Thoracic aorta (tissue), 2 donors: ENCODE measurements at regions not wholly inside any gene's neighbourhood (a gene's known extent, or its start where the extent isn't known, plus 50 kb on each side); places are given as distances from the start of the nearest gene placed in this dataset.

Experiments
- ATAC-seq: fragments of 150-250 bp; one replicate; pipeline ENCODE4 v1.8.0; 2017; ENCODE audit warnings: low read depth; ENCODE audit not compliant: insufficient number of reproducible peaks, low FRiP score
- DNase-seq: peaks from one replicate; pipeline ENCODE4 v3.0.0-alpha.2; 2020; ENCODE audit warnings: low spot score
- H3K27ac ChIP-seq, 2 donors: fragments of 200-600 bp; sonication (generic); 1 replicate in 1 of 2; 2 replicates in 1 of 2; pipeline ENCODE4 v1.5.1; 2016; ENCODE audit warnings: mild to moderate bottlenecking in 2 of 2, moderate library complexity in 2 of 2
- H3K27me3 ChIP-seq: fragments of 200-600 bp; sonication (generic); replicated peaks from 2 replicates; pipeline ENCODE4 v1.6.0; 2016; ENCODE audit warnings: mild to moderate bottlenecking; ENCODE audit not compliant: insufficient read depth
- H3K36me3 ChIP-seq: fragments of 200-600 bp; sonication (generic); one replicate; pipeline ENCODE4 v1.5.1; 2016
- H3K4me1 ChIP-seq, 2 donors: fragments of 200-600 bp; sonication (generic); 1 replicate in 1 of 2; 2 replicates in 1 of 2; pipeline versions ENCODE4 v1.5.1 to v1.6.0; 2016; ENCODE audit warnings: low read depth in 2 of 2, mild to moderate bottlenecking in 1 of 2; ENCODE audit not compliant: control insufficient read depth in 1 of 2
- H3K4me3 ChIP-seq: fragments of 200-600 bp; sonication (generic); 2 replicates; pipeline ENCODE4 v1.5.1; 2016; ENCODE audit warnings: mild to moderate bottlenecking
- H3K9me3 ChIP-seq: fragments of 200-600 bp; sonication (generic); 2 replicates; pipeline ENCODE4 v1.5.1; 2016
- TF ChIP-seq, protein P1 (sequence below): fragments of 200-600 bp; sonication (generic); IDR thresholded peaks from one replicate; pipeline ENCODE4 v1.5.1; 2019; ENCODE audit warnings: antibody characterized with exemption

DNA sequence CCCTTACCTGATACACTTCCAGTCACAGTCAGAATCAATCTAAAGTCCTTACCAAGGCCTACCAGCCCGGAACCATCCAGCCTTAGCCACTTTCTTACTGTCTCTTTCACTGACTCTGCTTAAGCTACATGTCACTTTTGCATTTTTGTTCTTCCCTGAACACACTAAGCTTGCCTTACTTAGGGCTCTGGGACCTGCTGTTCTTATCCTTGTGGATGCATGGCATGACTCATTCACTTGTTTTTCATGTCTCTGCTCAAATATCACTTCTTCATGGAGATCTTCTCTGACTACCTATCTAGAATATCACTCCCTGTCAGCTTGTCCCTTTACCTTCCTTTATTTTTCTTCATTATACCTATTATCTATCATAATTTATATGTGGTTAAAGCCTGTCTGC lies 65.6 kb upstream of the ZDHHC17 start:
- Histone ChIP-seq H3K4me1 (no peaks in the 10 kb centered on the region), H3K27me3 (no peaks in the 10 kb centered on the region), H3K4me3 (no peak overlapping the region), H3K36me3 (no peaks in the 10 kb centered on the region), H3K27ac (no peak overlapping the region), H3K9me3 (no peaks in the 10 kb centered on the region)
- TF ChIP-seq, protein P1, sequence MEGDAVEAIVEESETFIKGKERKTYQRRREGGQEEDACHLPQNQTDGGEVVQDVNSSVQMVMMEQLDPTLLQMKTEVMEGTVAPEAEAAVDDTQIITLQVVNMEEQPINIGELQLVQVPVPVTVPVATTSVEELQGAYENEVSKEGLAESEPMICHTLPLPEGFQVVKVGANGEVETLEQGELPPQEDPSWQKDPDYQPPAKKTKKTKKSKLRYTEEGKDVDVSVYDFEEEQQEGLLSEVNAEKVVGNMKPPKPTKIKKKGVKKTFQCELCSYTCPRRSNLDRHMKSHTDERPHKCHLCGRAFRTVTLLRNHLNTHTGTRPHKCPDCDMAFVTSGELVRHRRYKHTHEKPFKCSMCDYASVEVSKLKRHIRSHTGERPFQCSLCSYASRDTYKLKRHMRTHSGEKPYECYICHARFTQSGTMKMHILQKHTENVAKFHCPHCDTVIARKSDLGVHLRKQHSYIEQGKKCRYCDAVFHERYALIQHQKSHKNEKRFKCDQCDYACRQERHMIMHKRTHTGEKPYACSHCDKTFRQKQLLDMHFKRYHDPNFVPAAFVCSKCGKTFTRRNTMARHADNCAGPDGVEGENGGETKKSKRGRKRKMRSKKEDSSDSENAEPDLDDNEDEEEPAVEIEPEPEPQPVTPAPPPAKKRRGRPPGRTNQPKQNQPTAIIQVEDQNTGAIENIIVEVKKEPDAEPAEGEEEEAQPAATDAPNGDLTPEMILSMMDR = no peak
- ATAC-seq (no peak), DNase-seq (no peak)

DNA sequence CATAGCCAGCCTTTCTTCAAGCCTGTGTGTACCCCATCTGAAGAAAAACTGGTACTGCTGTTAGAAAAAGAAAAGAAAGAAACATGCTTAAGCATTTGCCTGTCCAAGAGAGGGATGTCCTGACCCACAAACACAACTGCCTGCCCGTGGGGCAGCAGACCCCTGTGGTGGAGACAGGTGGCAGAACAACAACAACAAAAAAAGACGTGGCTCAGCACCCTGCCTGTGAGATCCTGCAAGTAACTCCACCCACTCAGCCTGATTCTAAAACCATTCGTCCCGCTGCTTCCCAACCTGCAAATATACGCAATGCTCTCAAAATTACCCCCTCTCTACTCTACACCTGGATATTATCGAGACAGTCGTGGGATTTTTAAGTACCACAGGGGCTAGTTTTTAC lies 64.9 kb upstream of the ZDHHC17 start:
- Histone ChIP-seq H3K27me3 (no peaks in the 10 kb centered on the region), H3K36me3 (no peaks in the 10 kb centered on the region), H3K27ac (no peak overlapping the region), H3K4me1 (no peaks in the 10 kb centered on the region), H3K9me3 (no peaks in the 10 kb centered on the region), H3K4me3 (no peak overlapping the region)
- ATAC-seq (no peak), DNase-seq (no peak)
- TF ChIP-seq, protein P1 = no peak

DNA sequence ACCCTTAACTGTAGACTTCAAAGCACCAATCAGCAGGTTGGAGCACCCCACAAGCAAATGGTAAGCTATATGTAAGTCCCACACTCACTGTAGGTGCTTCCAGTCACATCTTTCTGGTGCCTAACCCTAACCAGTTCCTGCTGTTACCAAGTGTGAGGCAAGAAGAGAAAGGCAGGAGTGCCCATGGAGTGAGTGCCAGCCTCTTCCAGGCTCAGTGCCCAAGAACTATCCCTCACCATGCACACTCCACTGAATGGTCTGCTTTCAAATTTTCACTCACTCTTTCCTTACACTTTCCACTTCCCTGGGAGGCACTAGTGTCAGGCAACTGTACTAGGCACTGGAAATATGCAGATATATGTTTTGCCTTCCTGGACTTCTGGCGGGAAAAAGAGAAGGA lies 62.2 kb upstream of the ZDHHC17 start:
- Histone ChIP-seq H3K4me1 (no peaks in the 10 kb centered on the region), H3K9me3 (no peaks in the 10 kb centered on the region), H3K4me3 (no peak overlapping the region), H3K36me3 (no peaks in the 10 kb centered on the region), H3K27ac (no peak overlapping the region), H3K27me3 (no peaks in the 10 kb centered on the region)
- no peak for ATAC-seq
- TF ChIP-seq, protein P1 = no peak
- no peak for DNase-seq

DNA sequence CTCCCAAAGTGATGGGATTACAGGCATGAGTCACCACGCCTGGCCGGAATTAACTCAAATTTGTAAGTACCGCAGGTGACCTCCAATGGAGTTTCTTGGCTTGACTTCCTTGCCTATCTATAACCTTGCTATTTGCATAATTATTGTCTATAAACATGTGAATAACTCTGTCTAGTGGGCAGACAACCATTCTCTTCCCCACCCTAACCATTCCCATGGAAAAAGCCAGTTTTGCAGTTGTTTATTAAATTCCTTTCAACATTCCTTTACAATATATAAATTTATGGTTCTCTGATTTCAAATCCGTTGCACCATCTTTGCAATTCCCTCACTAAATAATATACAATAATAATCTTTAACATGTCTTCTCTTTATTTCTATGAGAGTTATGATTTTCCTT lies 61.0 kb upstream of the ZDHHC17 start:
- H3K27ac ChIP-seq = no peak overlapping the region
- no peaks in the 10 kb centered on the region for H3K27me3 ChIP-seq
- no peak for DNase-seq
- TF ChIP-seq, protein P1 = no peak
- no peaks in the 10 kb centered on the region for H3K9me3 ChIP-seq
- no peak for ATAC-seq
- H3K4me3 ChIP-seq = no peak overlapping the region
- H3K4me1 ChIP-seq = no peaks in the 10 kb centered on the region
- H3K36me3 ChIP-seq = no peaks in the 10 kb centered on the region

DNA sequence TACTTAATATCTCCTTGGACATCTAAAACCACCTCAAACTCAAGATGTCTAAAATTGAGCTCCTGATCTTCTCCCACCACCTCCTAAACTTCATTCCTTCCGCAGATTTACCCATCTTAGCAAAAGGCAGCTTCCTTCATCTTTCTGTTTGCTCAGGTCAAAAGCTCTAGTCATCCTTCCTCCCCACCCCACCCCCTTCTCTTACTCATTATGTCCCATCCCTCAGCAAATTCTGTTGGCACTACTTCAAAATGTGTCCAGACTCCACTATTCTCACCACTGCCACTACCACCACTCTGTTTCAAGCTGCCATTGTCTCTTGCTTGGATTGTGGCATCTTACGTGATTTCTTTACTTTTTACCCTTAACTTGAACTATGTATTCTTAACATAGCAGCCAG lies 59.2 kb upstream of the ZDHHC17 start:
- H3K9me3 ChIP-seq = no peaks in the 10 kb centered on the region
- H3K36me3 ChIP-seq = no peaks in the 10 kb centered on the region
- H3K27ac ChIP-seq = no peak overlapping the region
- TF ChIP-seq, protein P1 = no peak
- ATAC-seq (no peak), DNase-seq (no peak)
- no peaks in the 10 kb centered on the region for H3K4me1 ChIP-seq
- H3K27me3 ChIP-seq = no peaks in the 10 kb centered on the region
- H3K4me3 ChIP-seq = no peak overlapping the region
